IMR-90 (cell line): ENCODE measurements at regions not wholly inside any gene's neighbourhood (a gene's known extent, or its start where the extent isn't known, plus 50 kb on each side); places are given as distances from the start of the nearest gene placed in this dataset.

Experiments
- ATAC-seq: fragments of 200-7000 bp; cut with Tn5 transposase; 2 replicates; pipeline ENCODE4 v1.9.1; 2020; ENCODE audit warnings: low read depth, mild to moderate bottlenecking, moderate library complexity
- BruUV-seq: library from RNA; stranded (reverse); fragments of 400-500 nt; replicated peaks from 2 replicates; lab custom pipeline; 2021; lab: Mats Ljungman, UMichigan
- CTCF ChIA-PET: fragments of 300-600 bp; formaldehyde crosslinking; extraction: SDS; loops from one replicate; lab custom pipeline; 2021; ENCODE audit warnings: antibody characterized with exemption; lab: Yijun Ruan, JAX
- POLR2A ChIA-PET: fragments of 300-600 bp; sonication (Branson Sonifier 250); formaldehyde crosslinking; loops from one replicate; lab custom pipeline; 2022; ENCODE audit warnings: antibody characterized with exemption; ENCODE audit not compliant: unreplicated experiment; lab: Charles Lee
- DNase-seq: peaks from one replicate; pipeline ENCODE4 v3.0.0; 2013
- H2AFZ ChIP-seq: replicated peaks from 2 replicates; pipeline ENCODE3; 2013; ENCODE audit warnings: low read length, mild to moderate bottlenecking; ENCODE audit not compliant: poor library complexity
- H2AK5ac ChIP-seq: 2 replicates; pipeline ENCODE4 v1.6.1; 2013; ENCODE audit warnings: low read depth, low read length, inconsistent platforms
- H2AK9ac ChIP-seq: replicated peaks from 2 replicates; pipeline ENCODE3; 2013; ENCODE audit warnings: mild to moderate bottlenecking, low read depth, low read length, moderate library complexity; ENCODE audit not compliant: poor library complexity
- H2BK120ac ChIP-seq: 2 replicates; pipeline ENCODE4 v1.6.1; 2013; ENCODE audit warnings: low read depth, low read length, inconsistent platforms
- H2BK15ac ChIP-seq: 3 replicates; pipeline ENCODE4 v1.6.1; 2013; ENCODE audit warnings: low read depth, low read length, inconsistent platforms
- H2BK20ac ChIP-seq: 2 replicates; pipeline ENCODE4 v1.6.1; 2013; ENCODE audit warnings: low read depth, mild to moderate bottlenecking, inconsistent platforms, low read length, moderate library complexity
- H2BK5ac ChIP-seq: 2 replicates; pipeline ENCODE4 v1.6.1; 2013; ENCODE audit warnings: mild to moderate bottlenecking, low read depth, low read length, inconsistent platforms; ENCODE audit not compliant: poor library complexity, severe bottlenecking
- H3K14ac ChIP-seq: replicated peaks from 2 replicates; pipeline ENCODE4 v1.6.1; 2013; ENCODE audit warnings: low read depth, low read length, inconsistent platforms
- H3K18ac ChIP-seq: 2 replicates; pipeline ENCODE4 v1.6.1; 2013; ENCODE audit warnings: low read depth, low read length, control low read depth
- H3K23ac ChIP-seq: 2 replicates; pipeline ENCODE4 v1.6.1; 2013; ENCODE audit warnings: low read depth, low read length, inconsistent platforms
- H3K27ac ChIP-seq: 2 replicates; pipeline ENCODE4 v1.5.1; 2013; ENCODE audit warnings: mild to moderate bottlenecking, control low read depth, low read length; ENCODE audit not compliant: insufficient read depth
- H3K27me3 ChIP-seq: 2 replicates; pipeline ENCODE4 v1.6.1; 2013; ENCODE audit warnings: low read length; ENCODE audit not compliant: control insufficient read depth, insufficient read depth
- H3K36me3 ChIP-seq: 2 replicates; pipeline ENCODE4 v1.6.1; 2013; ENCODE audit warnings: low read length, mixed read lengths; ENCODE audit not compliant: control insufficient read depth, insufficient read depth
- H3K4ac ChIP-seq: 2 replicates; pipeline ENCODE4 v1.6.1; 2013; ENCODE audit warnings: low read depth, low read length, inconsistent platforms
- H3K4me1 ChIP-seq: 2 replicates; pipeline ENCODE4 v1.6.1; 2013; ENCODE audit warnings: low read length, mixed read lengths; ENCODE audit not compliant: control insufficient read depth, insufficient read depth
- H3K4me2 ChIP-seq: 2 replicates; pipeline ENCODE4 v1.6.1; 2013; ENCODE audit warnings: low read depth, mild to moderate bottlenecking, control low read depth, low read length, moderate library complexity
- H3K4me3 ChIP-seq: 2 replicates; pipeline ENCODE4 v1.5.1; 2013; ENCODE audit warnings: low read depth, mild to moderate bottlenecking, control low read depth, low read length, moderate library complexity; ENCODE audit not compliant: insufficient read depth
- H3K56ac ChIP-seq: 2 replicates; pipeline ENCODE4 v1.6.1; 2013; ENCODE audit warnings: low read length, inconsistent platforms; ENCODE audit not compliant: insufficient read depth; ENCODE audit errors: extremely low read depth
- H3K79me1 ChIP-seq, 2 experiments: 2 replicates each; pipeline ENCODE4 v1.6.1; 2013; ENCODE audit warnings: low read length in 2 of 2, inconsistent platforms in 1 of 2, low read depth in 1 of 2
- H3K9ac ChIP-seq: 2 replicates; pipeline ENCODE4 v1.6.1; 2013; ENCODE audit warnings: low read depth, low read length, control low read depth
- H3K9me1 ChIP-seq: 2 replicates; pipeline ENCODE4 v1.6.1; 2013; ENCODE audit warnings: low read length, inconsistent platforms; ENCODE audit not compliant: insufficient read depth
- H3K9me3 ChIP-seq: 2 replicates; pipeline ENCODE4 v1.6.1; 2013; ENCODE audit warnings: low read length; ENCODE audit not compliant: control insufficient read depth, insufficient read depth
- H4K20me1 ChIP-seq: 2 replicates; pipeline ENCODE4 v1.6.1; 2013; ENCODE audit warnings: low read length, inconsistent platforms; ENCODE audit not compliant: insufficient read depth
- H4K5ac ChIP-seq: 2 replicates; pipeline ENCODE4 v1.6.1; 2013; ENCODE audit warnings: mild to moderate bottlenecking, low read depth, low read length, control low read depth
- H4K8ac ChIP-seq, 2 experiments: 2 replicates each; pipeline ENCODE4 v1.6.1; 2013; ENCODE audit warnings: low read depth in 2 of 2, low read length in 2 of 2, control low read depth in 1 of 2, inconsistent platforms in 1 of 2
- H4K91ac ChIP-seq: 2 replicates; pipeline ENCODE4 v1.6.1; 2013; ENCODE audit warnings: low read depth, low read length, inconsistent platforms; ENCODE audit not compliant: insufficient read depth
- NFE2L2 ChIP-seq: fragments of 150-350 bp; IDR thresholded peaks from 2 replicates; pipeline ENCODE4 v1.6.1; 2016; ENCODE audit warnings: low read depth, mild to moderate bottlenecking, low read length
- RCOR1 ChIP-seq: IDR thresholded peaks from 2 replicates; pipeline ENCODE4 v1.6.1; 2012; ENCODE audit warnings: mild to moderate bottlenecking, low read length, improper control_type of control experiment; ENCODE audit not compliant: insufficient replicate concordance
- WGBS, 2 experiments: methylation state at CpG; one replicate each; pipeline versions ENCODE4 v1.1.5 to v1.1.7; 2013; ENCODE audit warnings: missing lambda C conversion rate in 2 of 2; ENCODE audit not compliant: insufficient read length in 1 of 2; ENCODE audit errors: extremely low coverage in 2 of 2; 5-methylcytosine and 5-hydroxymethylcytosine counted together
- dilution Hi-C: fragments of 300-500 bp; cut with HindIII; formaldehyde crosslinking; loops from one replicate; pipeline ENCODE4 v1.14.3; 2018; ENCODE audit warnings: low sequenced_read_pairs; ENCODE audit not compliant: unreplicated experiment
- in situ Hi-C: fragments of 300-500 bp; cut with MboI; formaldehyde crosslinking; loops from 3 replicates; pipeline ENCODE4 v1.14.3; 2019; ENCODE audit warnings: low sequenced_read_pairs, inconsistent platforms, mixed read lengths
- intact Hi-C: fragments of 100-400 bp; cut with micrococcal nuclease; formaldehyde crosslinking; loops from 2 replicates; pipeline ENCODE4 v1.10.0; 2022
- TF ChIP-seq, protein P1 (sequence below): fragments of 150-350 bp; IDR thresholded peaks from 2 replicates; pipeline ENCODE4 v1.6.1; 2016; ENCODE audit warnings: low read depth, mild to moderate bottlenecking, low read length, moderate library complexity, borderline replicate concordance

DNA sequence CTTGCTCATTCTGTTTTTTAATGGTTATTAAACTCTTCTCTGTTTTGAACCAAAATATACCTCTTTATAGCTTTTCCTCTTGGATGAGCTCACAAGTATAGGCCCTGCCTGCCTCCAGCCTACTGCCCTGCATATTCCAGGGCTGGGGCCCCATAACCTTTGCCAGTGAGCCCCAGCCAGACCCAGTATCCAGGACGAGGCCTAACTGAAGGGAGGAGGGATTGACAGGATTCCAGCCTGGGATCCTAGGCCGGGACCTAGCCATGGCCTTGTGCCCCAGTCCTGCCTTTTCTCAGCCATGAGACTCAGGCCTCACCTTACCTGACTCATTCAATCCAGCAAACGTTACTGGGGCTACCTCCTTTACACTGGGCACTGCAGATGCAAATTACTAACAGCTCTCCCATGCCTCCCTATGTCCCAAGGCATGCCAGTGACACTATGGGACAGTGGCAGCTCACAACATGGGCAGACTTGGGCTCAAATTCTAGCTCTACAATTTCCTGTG, 159.2 kb downstream of the DDX1 start (continued):
- TF ChIP-seq, protein P1, sequence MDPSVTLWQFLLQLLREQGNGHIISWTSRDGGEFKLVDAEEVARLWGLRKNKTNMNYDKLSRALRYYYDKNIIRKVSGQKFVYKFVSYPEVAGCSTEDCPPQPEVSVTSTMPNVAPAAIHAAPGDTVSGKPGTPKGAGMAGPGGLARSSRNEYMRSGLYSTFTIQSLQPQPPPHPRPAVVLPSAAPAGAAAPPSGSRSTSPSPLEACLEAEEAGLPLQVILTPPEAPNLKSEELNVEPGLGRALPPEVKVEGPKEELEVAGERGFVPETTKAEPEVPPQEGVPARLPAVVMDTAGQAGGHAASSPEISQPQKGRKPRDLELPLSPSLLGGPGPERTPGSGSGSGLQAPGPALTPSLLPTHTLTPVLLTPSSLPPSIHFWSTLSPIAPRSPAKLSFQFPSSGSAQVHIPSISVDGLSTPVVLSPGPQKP: no peak
- TF ChIP-seq RCOR1: no peak

DNA sequence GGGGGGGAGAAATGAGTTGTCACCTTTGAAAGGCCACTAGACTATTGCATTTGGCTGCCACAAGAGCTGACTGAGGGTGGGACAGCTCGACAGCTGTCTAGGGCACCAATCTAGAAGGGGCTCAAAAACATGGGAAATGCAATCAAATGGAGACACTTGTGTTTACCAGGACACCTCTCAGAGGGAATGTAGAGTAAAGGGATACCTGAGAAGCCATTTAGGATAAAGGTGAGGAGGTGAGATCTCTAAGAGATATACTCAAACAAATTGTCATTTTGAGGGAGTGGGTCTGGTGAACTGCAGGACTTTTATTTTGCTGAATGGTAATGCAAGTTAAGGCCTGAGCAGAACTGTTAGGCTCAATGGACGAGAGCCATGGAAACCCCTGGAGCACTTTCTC, 159.8 kb downstream of the DDX1 start:
- Histone ChIP-seq H3K27ac (no peak overlapping the region), H3K4me1 (no peaks in the 10 kb centered on the region), H3K56ac (no peak overlapping the region), H3K79me1 (no peaks in the 10 kb centered on the region), H2AFZ (no peak overlapping the region), H3K14ac (no peak overlapping the region), H2BK15ac (no peak overlapping the region), H2BK20ac (no peak overlapping the region), H3K4ac (no peak overlapping the region), H3K4me2 (no peak overlapping the region), H3K9me3 (peaks cover 6% of the 10 kb centered on the region; the same call in 1 of the 2 replicates), H2BK5ac (no peak overlapping the region), H4K8ac (no peak overlapping the region), H3K9ac (no peak overlapping the region), H4K91ac (no peak overlapping the region), H3K18ac (no peak overlapping the region), H3K36me3 (no peaks in the 10 kb centered on the region), H3K23ac (no peak overlapping the region), H3K27me3 (no peaks in the 10 kb centered on the region), H2BK120ac (no peak overlapping the region), H4K20me1 (no peaks in the 10 kb centered on the region), H2AK9ac (no peak overlapping the region), H2AK5ac (no peak overlapping the region), H3K4me3 (no peak overlapping the region), H3K9me1 (no peaks in the 10 kb centered on the region), H4K5ac (no peak overlapping the region)
- no peak for ATAC-seq
- ChIA-PET CTCF (interaction anchor here (0.8 kb wide), 1 partner anchor 105 kb away, joined by 3 read pairs; no protein-coding TSS in a partner anchor), POLR2A (no interaction called here)
- in situ Hi-C loops (no loop called here), dilution Hi-C loops (no loop called here), intact Hi-C loops (no loop called here)
- no TSS peak for BruUV-seq
- no peak for DNase-seq
- no CpG with 5 or more reads among the region's 2 CpGs for WGBS, 2 experiments
- no peak for TF ChIP-seq NFE2L2
